GM13976 (cell line): ENCODE measurements at regions not wholly inside any gene's neighbourhood (a gene's known extent, or its start where the extent isn't known, plus 50 kb on each side); places are given as distances from the start of the nearest gene placed in this dataset.
A peak's percentile ranks its signal among the peaks of the same experiment; 100 is the strongest.

Source experiments
- DNase-seq: peaks from one replicate; pipeline ENCODE4 v3.0.0; 2012; ENCODE audit warnings: low spot score
- in situ Hi-C: fragments of 300-500 bp; cut with MboI; formaldehyde crosslinking; loops from one replicate; pipeline ENCODE4 v1.12.0; 2022; ENCODE audit warnings: low sequenced_read_pairs, mixed read lengths, inconsistent platforms; ENCODE audit not compliant: unreplicated experiment
- TF ChIP-seq, protein P1 (sequence below): IDR thresholded peaks from 2 replicates; pipeline ENCODE4 v1.5.1; 2012; ENCODE audit warnings: borderline replicate concordance, mild to moderate bottlenecking; ENCODE audit not compliant: insufficient read depth; ENCODE audit errors: extremely low read depth, missing control alignments, control extremely low read depth

- in situ Hi-C loops, result loop anchor here (25.0 kb wide), 2 partner anchors 468 to 1193 kb away; partner anchors contain the start of gene CXCL12
- DNase-seq, result no peak
- TF ChIP-seq, protein P1, sequence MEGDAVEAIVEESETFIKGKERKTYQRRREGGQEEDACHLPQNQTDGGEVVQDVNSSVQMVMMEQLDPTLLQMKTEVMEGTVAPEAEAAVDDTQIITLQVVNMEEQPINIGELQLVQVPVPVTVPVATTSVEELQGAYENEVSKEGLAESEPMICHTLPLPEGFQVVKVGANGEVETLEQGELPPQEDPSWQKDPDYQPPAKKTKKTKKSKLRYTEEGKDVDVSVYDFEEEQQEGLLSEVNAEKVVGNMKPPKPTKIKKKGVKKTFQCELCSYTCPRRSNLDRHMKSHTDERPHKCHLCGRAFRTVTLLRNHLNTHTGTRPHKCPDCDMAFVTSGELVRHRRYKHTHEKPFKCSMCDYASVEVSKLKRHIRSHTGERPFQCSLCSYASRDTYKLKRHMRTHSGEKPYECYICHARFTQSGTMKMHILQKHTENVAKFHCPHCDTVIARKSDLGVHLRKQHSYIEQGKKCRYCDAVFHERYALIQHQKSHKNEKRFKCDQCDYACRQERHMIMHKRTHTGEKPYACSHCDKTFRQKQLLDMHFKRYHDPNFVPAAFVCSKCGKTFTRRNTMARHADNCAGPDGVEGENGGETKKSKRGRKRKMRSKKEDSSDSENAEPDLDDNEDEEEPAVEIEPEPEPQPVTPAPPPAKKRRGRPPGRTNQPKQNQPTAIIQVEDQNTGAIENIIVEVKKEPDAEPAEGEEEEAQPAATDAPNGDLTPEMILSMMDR, result no peak
These were observed 56.3 kb upstream of the TMEM72 start for GRCh38 chr10:44854693-44855350.

GRCh38 chr10:44856696-44857095 lies 54.4 kb upstream of the TMEM72 start:
- DNase-seq, result no peak
- in situ Hi-C loops, result loop anchor here (25.0 kb wide), 2 partner anchors 469 to 1194 kb away; partner anchors contain the start of gene CXCL12

GRCh38 chr10:44857363-44858016 lies 53.6 kb upstream of the TMEM72 start:
- TF ChIP-seq, protein P1, result peak; percentile 97
- DNase-seq, result peak; percentile 82
- in situ Hi-C loops, result loop anchor here (25.0 kb wide), 2 partner anchors 470 to 1195 kb away; partner anchors contain the start of gene CXCL12

More at GRCh38 chr10:44856696-44857095, 54.4 kb upstream of the TMEM72 start:
- TF ChIP-seq, protein P1, result no peak

- DNase-seq, result no peak
- TF ChIP-seq, protein P1, result no peak
- in situ Hi-C loops, result loop anchor here (25.0 kb wide), 2 partner anchors 471 to 1196 kb away; partner anchors contain the start of gene CXCL12
These were observed 53.1 kb upstream of the TMEM72 start for GRCh38 chr10:44858017-44858371.

- in situ Hi-C loops, result loop anchor here (25.0 kb wide), 2 partner anchors 472 to 1197 kb away; partner anchors contain the start of gene CXCL12
- TF ChIP-seq, protein P1, result no peak
- no peak for DNase-seq
These were observed 52.1 kb upstream of the TMEM72 start for GRCh38 chr10:44858988-44859387.

GRCh38 chr10:44859546-44860285 lies 51.4 kb upstream of the TMEM72 start:
- no peak for DNase-seq
- in situ Hi-C loops, result loop anchor here (25.0 kb wide), 2 partner anchors 472 to 1197 kb away; partner anchors contain the start of gene CXCL12
- TF ChIP-seq, protein P1, result no peak
